GM23338 (cell line): ENCODE measurements at regions not wholly inside any gene's neighbourhood (a gene's known extent, or its start where the extent isn't known, plus 50 kb on each side); places are given as distances from the start of the nearest gene placed in this dataset.

Experiments
- ATAC-seq: fragments of 200-7000 bp; cut with Tn5 transposase; 3 replicates; pipeline ENCODE4 v1.9.1; 2020
- DNase-seq: peaks from one replicate; pipeline ENCODE4 v3.0.0-alpha.2; 2015; ENCODE audit warnings: low spot score
- H2AFZ ChIP-seq: fragments of 200-600 bp; sonication (generic); 2 replicates; pipeline ENCODE4 v1.8.0; 2016; ENCODE audit warnings: antibody characterized with exemption, mild to moderate bottlenecking, moderate library complexity
- H3F3A ChIP-seq: fragments of 200-600 bp; sonication (generic); replicated peaks from 2 replicates; pipeline ENCODE4 v1.8.0; 2017; ENCODE audit warnings: antibody characterized with exemption, mixed run types, low read depth
- H3K27ac ChIP-seq: fragments of 200-600 bp; sonication (generic); 2 replicates; pipeline ENCODE4 v1.6.1; 2016; ENCODE audit warnings: low read depth
- H3K27me3 ChIP-seq: fragments of 200-600 bp; sonication (generic); 2 replicates; pipeline ENCODE4 v1.8.0; 2016; ENCODE audit warnings: mild to moderate bottlenecking, mixed run types, moderate library complexity; ENCODE audit not compliant: insufficient read depth
- H3K36me3 ChIP-seq: fragments of 200-600 bp; sonication (generic); 2 replicates; pipeline ENCODE4 v1.8.0; 2016; ENCODE audit warnings: mild to moderate bottlenecking; ENCODE audit not compliant: insufficient read depth
- H3K4me1 ChIP-seq: fragments of 200-600 bp; sonication (generic); 2 replicates; pipeline ENCODE4 v1.8.0; 2016; ENCODE audit warnings: mild to moderate bottlenecking, moderate library complexity; ENCODE audit not compliant: insufficient read depth
- H3K4me2 ChIP-seq: fragments of 200-600 bp; sonication (generic); 2 replicates; pipeline ENCODE4 v1.7.1; 2017; ENCODE audit warnings: mixed run types
- H3K4me3 ChIP-seq: fragments of 200-600 bp; sonication (generic); 2 replicates; pipeline ENCODE4 v1.6.1; 2016; ENCODE audit warnings: mixed run types
- H3K79me2 ChIP-seq: fragments of 200-600 bp; sonication (generic); replicated peaks from 2 replicates; pipeline ENCODE4 v1.8.0; 2017; ENCODE audit warnings: mild to moderate bottlenecking; ENCODE audit not compliant: insufficient read depth
- H3K9me2 ChIP-seq: fragments of 200-600 bp; sonication (generic); 2 replicates; pipeline ENCODE4 v1.8.0; 2017; ENCODE audit not compliant: insufficient read depth
- H4K20me1 ChIP-seq: fragments of 200-600 bp; sonication (generic); replicated peaks from 2 replicates; pipeline ENCODE4 v1.8.0; 2017; ENCODE audit warnings: mild to moderate bottlenecking; ENCODE audit not compliant: insufficient read depth
- H3K27ac Mint-ChIP-seq: 2 replicates; pipeline ENCODE4 v1.8.0; 2020; ENCODE audit warnings: inconsistent platforms, mild to moderate bottlenecking, moderate library complexity, mixed read lengths
- H3K27me3 Mint-ChIP-seq: 3 replicates; pipeline ENCODE4 v1.8.0; 2022; ENCODE audit warnings: low read depth, mild to moderate bottlenecking, moderate library complexity, mixed read lengths, inconsistent platforms; ENCODE audit not compliant: insufficient read depth, poor library complexity
- H3K36me3 Mint-ChIP-seq: 3 replicates; pipeline ENCODE4 v1.8.0; 2021; ENCODE audit warnings: low read depth, mild to moderate bottlenecking, inconsistent platforms, moderate library complexity, mixed read lengths
- H3K4me1 Mint-ChIP-seq: 3 replicates; pipeline ENCODE4 v1.8.0; 2020; ENCODE audit warnings: mild to moderate bottlenecking, inconsistent platforms, mixed read lengths
- H3K4me3 Mint-ChIP-seq: 3 replicates; pipeline ENCODE4 v1.8.0; 2021; ENCODE audit warnings: moderate library complexity, mild to moderate bottlenecking, inconsistent platforms, mixed read lengths
- H3K9me3 Mint-ChIP-seq: 3 replicates; pipeline ENCODE4 v1.8.0; 2020; ENCODE audit warnings: moderate library complexity, mild to moderate bottlenecking, inconsistent platforms, mixed read lengths
- EZH2 ChIP-seq: fragments of 200-600 bp; sonication (generic); IDR thresholded peaks from one replicate; pipeline ENCODE4 v1.8.0; 2017; ENCODE audit warnings: antibody characterized with exemption, mild to moderate bottlenecking, low read depth; ENCODE audit not compliant: unreplicated experiment
- EZH2phosphoT487 ChIP-seq: fragments of 200-600 bp; sonication (generic); IDR thresholded peaks from one replicate; pipeline ENCODE4 v1.8.1; 2018; ENCODE audit warnings: antibody characterized with exemption; ENCODE audit not compliant: unreplicated experiment
- JUNB ChIP-seq: IDR thresholded peaks from one replicate; pipeline ENCODE4 v1.6.1; 2016; ENCODE audit warnings: antibody characterized with exemption; ENCODE audit not compliant: unreplicated experiment
- NANOG ChIP-seq: IDR thresholded peaks from 2 replicates; pipeline ENCODE4 v1.6.1; 2016; ENCODE audit warnings: antibody characterized with exemption, borderline replicate concordance
- STAT1 ChIP-seq: IDR thresholded peaks from one replicate; pipeline ENCODE4 v1.6.1; 2016; ENCODE audit warnings: antibody characterized with exemption; ENCODE audit not compliant: unreplicated experiment
- ZNF114 ChIP-seq: fragments of 250-450 bp; sonication (Bioruptor Pico); IDR thresholded peaks from 2 replicates; pipeline ENCODE4 v1.5.0; 2020; ENCODE audit warnings: mild to moderate bottlenecking, moderate library complexity
- TF ChIP-seq, protein P1 (sequence below): IDR thresholded peaks from 2 replicates; pipeline ENCODE4 v1.6.1; 2016; ENCODE audit warnings: antibody characterized with exemption
- TF ChIP-seq, protein P2 (sequence below): IDR thresholded peaks from one replicate; pipeline ENCODE4 v1.6.1; 2018; ENCODE audit warnings: antibody characterized with exemption; ENCODE audit not compliant: unreplicated experiment
- TF ChIP-seq, protein P3 (sequence below): fragments of 250-450 bp; sonication (Bioruptor Pico); IDR thresholded peaks from 2 replicates; pipeline ENCODE4 v1.5.0; 2020; ENCODE audit warnings: mild to moderate bottlenecking, moderate library complexity

DNA sequence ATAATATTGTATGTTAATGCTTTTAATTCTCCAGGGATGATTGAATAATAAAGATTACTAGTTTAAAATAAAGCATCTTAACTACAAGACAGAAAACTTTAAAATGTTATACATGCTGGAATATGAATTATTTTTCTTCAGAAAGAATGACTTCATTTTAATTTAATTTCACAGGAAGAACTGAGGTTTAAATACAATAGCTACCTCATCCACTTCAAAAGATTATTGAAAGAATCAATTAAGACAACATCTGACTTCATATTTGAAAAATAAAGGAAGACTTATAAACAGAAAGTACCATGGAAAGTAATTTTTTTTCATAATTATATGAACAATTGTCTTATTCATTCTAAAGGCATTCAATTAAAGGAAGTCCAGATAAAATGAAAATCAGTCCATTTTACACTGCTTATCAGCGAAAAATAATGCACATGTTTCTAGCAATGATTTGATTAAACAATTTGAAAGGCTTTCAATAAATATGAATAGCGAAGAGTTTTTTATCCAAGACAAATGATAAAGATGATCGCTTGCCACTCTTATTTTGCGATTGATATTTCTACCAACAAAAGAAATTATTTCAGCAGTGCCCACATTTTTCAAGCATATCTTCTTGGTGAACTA, 368.5 kb upstream of the OPRM1 start:
- H3K4me1 Mint-ChIP-seq = peaks cover 3% of the 10 kb centered on the region; the same call in 1 of the 3 replicates
- Histone ChIP-seq H2AFZ (no peak overlapping the region), H3K9me2 (no peaks in the 10 kb centered on the region), H3K4me3 (no peak overlapping the region), H3K27ac (no peak overlapping the region), H3K27me3 (no peaks in the 10 kb centered on the region), H3F3A (no peaks in the 10 kb centered on the region), H3K4me2 (no peak overlapping the region), H4K20me1 (no peaks in the 10 kb centered on the region), H3K36me3 (no peaks in the 10 kb centered on the region), H3K4me1 (no peaks in the 10 kb centered on the region), H3K79me2 (no peaks in the 10 kb centered on the region)
- no peak for TF ChIP-seq STAT1
- TF ChIP-seq, protein P1, sequence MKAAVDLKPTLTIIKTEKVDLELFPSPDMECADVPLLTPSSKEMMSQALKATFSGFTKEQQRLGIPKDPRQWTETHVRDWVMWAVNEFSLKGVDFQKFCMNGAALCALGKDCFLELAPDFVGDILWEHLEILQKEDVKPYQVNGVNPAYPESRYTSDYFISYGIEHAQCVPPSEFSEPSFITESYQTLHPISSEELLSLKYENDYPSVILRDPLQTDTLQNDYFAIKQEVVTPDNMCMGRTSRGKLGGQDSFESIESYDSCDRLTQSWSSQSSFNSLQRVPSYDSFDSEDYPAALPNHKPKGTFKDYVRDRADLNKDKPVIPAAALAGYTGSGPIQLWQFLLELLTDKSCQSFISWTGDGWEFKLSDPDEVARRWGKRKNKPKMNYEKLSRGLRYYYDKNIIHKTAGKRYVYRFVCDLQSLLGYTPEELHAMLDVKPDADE = no peak
- no peak for TF ChIP-seq EZH2phosphoT487
- DNase-seq = no peak
- H3K4me3 Mint-ChIP-seq = no peak overlapping the region
- ATAC-seq = no peak
- H3K9me3 Mint-ChIP-seq = no peaks in the 10 kb centered on the region
- no peaks in the 10 kb centered on the region for H3K27me3 Mint-ChIP-seq
- H3K36me3 Mint-ChIP-seq = no peaks in the 10 kb centered on the region
- no peak overlapping the region for H3K27ac Mint-ChIP-seq

DNA sequence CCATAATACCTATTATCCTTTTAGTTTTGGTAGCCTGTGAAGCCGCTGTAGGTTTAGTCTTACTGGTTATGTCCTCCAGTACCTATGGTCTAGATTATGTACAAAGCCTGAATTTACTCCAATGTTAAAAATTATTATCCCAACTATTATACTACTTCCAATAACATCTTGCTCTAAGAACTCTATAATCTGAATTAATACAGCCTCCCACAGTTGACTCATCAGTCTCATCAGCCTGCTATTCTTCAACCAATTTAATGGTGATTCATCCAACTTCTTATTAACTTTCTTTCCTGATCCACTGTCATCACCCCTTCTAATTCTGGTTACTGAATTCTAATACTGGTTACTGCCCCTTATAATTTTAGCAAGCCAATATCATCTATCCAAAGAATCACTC, 370.3 kb upstream of the OPRM1 start:
- Histone ChIP-seq H3K79me2 (no peaks in the 10 kb centered on the region), H3K27me3 (no peaks in the 10 kb centered on the region), H3F3A (no peaks in the 10 kb centered on the region), H3K36me3 (no peaks in the 10 kb centered on the region), H3K4me3 (no peak overlapping the region), H3K9me2 (no peaks in the 10 kb centered on the region), H4K20me1 (no peaks in the 10 kb centered on the region), H3K4me2 (no peak overlapping the region), H2AFZ (no peak overlapping the region), H3K27ac (no peak overlapping the region), H3K4me1 (no peaks in the 10 kb centered on the region)
- Mint-ChIP-seq H3K36me3 (no peaks in the 10 kb centered on the region), H3K27ac (no peak overlapping the region), H3K4me1 (peaks cover 3% of the 10 kb centered on the region; the same call in 1 of the 3 replicates), H3K4me3 (no peak overlapping the region), H3K9me3 (no peaks in the 10 kb centered on the region), H3K27me3 (no peaks in the 10 kb centered on the region)
- ATAC-seq (no peak), DNase-seq (no peak)
- no peak for TF ChIP-seq EZH2phosphoT487
- TF ChIP-seq, protein P2, sequence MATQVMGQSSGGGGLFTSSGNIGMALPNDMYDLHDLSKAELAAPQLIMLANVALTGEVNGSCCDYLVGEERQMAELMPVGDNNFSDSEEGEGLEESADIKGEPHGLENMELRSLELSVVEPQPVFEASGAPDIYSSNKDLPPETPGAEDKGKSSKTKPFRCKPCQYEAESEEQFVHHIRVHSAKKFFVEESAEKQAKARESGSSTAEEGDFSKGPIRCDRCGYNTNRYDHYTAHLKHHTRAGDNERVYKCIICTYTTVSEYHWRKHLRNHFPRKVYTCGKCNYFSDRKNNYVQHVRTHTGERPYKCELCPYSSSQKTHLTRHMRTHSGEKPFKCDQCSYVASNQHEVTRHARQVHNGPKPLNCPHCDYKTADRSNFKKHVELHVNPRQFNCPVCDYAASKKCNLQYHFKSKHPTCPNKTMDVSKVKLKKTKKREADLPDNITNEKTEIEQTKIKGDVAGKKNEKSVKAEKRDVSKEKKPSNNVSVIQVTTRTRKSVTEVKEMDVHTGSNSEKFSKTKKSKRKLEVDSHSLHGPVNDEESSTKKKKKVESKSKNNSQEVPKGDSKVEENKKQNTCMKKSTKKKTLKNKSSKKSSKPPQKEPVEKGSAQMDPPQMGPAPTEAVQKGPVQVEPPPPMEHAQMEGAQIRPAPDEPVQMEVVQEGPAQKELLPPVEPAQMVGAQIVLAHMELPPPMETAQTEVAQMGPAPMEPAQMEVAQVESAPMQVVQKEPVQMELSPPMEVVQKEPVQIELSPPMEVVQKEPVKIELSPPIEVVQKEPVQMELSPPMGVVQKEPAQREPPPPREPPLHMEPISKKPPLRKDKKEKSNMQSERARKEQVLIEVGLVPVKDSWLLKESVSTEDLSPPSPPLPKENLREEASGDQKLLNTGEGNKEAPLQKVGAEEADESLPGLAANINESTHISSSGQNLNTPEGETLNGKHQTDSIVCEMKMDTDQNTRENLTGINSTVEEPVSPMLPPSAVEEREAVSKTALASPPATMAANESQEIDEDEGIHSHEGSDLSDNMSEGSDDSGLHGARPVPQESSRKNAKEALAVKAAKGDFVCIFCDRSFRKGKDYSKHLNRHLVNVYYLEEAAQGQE = no peak
- TF ChIP-seq, protein P1 = no peak
- no peak for TF ChIP-seq NANOG
- no peak for TF ChIP-seq ZNF114 (CRISPR knock-in tag)
- no peak for TF ChIP-seq JUNB
- TF ChIP-seq STAT1 = no peak
- TF ChIP-seq, protein P3, sequence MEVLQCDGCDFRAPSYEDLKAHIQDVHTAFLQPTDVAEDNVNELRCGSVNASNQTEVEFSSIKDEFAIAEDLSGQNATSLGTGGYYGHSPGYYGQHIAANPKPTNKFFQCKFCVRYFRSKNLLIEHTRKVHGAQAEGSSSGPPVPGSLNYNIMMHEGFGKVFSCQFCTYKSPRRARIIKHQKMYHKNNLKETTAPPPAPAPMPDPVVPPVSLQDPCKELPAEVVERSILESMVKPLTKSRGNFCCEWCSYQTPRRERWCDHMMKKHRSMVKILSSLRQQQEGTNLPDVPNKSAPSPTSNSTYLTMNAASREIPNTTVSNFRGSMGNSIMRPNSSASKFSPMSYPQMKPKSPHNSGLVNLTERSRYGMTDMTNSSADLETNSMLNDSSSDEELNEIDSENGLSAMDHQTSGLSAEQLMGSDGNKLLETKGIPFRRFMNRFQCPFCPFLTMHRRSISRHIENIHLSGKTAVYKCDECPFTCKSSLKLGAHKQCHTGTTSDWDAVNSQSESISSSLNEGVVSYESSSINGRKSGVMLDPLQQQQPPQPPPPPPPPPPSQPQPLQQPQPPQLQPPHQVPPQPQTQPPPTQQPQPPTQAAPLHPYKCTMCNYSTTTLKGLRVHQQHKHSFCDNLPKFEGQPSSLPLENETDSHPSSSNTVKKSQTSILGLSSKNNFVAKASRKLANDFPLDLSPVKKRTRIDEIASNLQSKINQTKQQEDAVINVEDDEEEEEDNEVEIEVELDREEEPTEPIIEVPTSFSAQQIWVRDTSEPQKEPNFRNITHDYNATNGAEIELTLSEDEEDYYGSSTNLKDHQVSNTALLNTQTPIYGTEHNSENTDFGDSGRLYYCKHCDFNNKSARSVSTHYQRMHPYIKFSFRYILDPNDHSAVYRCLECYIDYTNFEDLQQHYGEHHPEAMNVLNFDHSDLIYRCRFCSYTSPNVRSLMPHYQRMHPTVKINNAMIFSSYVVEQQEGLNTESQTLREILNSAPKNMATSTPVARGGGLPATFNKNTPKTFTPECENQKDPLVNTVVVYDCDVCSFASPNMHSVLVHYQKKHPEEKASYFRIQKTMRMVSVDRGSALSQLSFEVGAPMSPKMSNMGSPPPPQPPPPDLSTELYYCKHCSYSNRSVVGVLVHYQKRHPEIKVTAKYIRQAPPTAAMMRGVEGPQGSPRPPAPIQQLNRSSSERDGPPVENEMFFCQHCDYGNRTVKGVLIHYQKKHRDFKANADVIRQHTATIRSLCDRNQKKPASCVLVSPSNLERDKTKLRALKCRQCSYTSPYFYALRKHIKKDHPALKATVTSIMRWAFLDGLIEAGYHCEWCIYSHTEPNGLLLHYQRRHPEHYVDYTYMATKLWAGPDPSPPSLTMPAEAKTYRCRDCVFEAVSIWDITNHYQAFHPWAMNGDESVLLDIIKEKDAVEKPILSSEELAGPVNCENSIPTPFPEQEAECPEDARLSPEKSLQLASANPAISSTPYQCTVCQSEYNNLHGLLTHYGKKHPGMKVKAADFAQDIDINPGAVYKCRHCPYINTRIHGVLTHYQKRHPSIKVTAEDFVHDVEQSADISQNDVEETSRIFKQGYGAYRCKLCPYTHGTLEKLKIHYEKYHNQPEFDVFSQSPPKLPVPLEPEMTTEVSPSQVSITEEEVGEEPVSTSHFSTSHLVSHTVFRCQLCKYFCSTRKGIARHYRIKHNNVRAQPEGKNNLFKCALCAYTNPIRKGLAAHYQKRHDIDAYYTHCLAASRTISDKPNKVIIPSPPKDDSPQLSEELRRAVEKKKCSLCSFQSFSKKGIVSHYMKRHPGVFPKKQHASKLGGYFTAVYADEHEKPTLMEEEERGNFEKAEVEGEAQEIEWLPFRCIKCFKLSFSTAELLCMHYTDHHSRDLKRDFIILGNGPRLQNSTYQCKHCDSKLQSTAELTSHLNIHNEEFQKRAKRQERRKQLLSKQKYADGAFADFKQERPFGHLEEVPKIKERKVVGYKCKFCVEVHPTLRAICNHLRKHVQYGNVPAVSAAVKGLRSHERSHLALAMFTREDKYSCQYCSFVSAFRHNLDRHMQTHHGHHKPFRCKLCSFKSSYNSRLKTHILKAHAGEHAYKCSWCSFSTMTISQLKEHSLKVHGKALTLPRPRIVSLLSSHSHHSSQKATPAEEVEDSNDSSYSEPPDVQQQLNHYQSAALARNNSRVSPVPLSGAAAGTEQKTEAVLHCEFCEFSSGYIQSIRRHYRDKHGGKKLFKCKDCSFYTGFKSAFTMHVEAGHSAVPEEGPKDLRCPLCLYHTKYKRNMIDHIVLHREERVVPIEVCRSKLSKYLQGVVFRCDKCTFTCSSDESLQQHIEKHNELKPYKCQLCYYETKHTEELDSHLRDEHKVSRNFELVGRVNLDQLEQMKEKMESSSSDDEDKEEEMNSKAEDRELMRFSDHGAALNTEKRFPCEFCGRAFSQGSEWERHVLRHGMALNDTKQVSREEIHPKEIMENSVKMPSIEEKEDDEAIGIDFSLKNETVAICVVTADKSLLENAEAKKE (CRISPR knock-in tag) = no peak
- TF ChIP-seq EZH2 = no peak
